ENCODE measurements at regions not wholly inside any gene's neighbourhood (a gene's known extent, or its start where the extent isn't known, plus 50 kb on each side); places are given as distances from the start of the nearest gene placed in this dataset.

DNA sequence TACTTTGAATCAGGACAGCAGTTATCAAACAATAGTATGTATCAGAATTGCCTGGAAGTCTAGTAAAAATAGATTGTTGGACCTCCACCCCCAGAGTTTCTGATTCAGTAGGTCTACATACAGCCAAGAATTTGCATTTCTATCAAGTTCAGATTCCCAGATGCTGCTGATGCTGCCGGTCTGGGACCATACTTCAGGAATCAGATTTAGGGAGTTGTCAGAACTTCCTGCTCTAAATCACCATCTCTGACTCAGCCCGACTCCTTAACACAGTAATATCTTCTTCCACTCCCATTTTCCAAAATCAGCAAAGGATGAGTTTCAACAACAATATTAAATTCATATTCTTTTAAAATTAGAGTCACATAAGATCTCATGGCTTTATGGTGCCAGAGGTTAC, 227.2 kb upstream of the TMEM161B start:
- H3K9me1 ChIP-seq (ENCODE audit: insufficient read depth, low read length): no peaks in the 10 kb centered on the region
- no peak overlapping the region for H2AK9ac ChIP-seq (replicated peaks; ENCODE audit: low read depth, low read length, poor library complexity)
- ChIA-PET POLR2A (ENCODE audit: unreplicated experiment) (no interaction called here), CTCF (no interaction called here)
- no peaks in the 10 kb centered on the region for H3K79me1 ChIP-seq (ENCODE audit: low read depth in 1 of 2, low read length in 2 of 2)
- no peaks in the 10 kb centered on the region for H3K27me3 ChIP-seq (ENCODE audit: control insufficient read depth, insufficient read depth, low read length)
- TF ChIP-seq CHD1 (IDR thresholded peaks at IDR 0.05; ENCODE audit: low read depth, low read length) (no peak), POLR2A (IDR thresholded peaks at IDR 0.05; ENCODE audit: low read depth, low read length) (no peak)
- H4K91ac ChIP-seq (ENCODE audit: insufficient read depth, low read depth, low read length): no peak overlapping the region
- H3K9ac ChIP-seq (ENCODE audit: low read depth, low read length): no peak overlapping the region
- H2BK5ac ChIP-seq (ENCODE audit: low read depth, low read length, poor library complexity, severe bottlenecking): no peak overlapping the region
- H2AK5ac ChIP-seq (ENCODE audit: low read depth, low read length): no peak overlapping the region
- no peaks in the 10 kb centered on the region for H3K36me3 ChIP-seq (ENCODE audit: control insufficient read depth, insufficient read depth, low read length)
- H4K8ac ChIP-seq (ENCODE audit: low read depth in 2 of 2, low read length in 2 of 2): no peak overlapping the region
- intact Hi-C loops (cut with micrococcal nuclease): no loop called here
- no peak overlapping the region for H3K23ac ChIP-seq (ENCODE audit: low read depth, low read length)
- H3K4me2 ChIP-seq (ENCODE audit: low read depth, low read length): no peak overlapping the region
- no peak overlapping the region for H2BK20ac ChIP-seq (ENCODE audit: low read depth, low read length)
- H3K56ac ChIP-seq (ENCODE audit: extremely low read depth, insufficient read depth, low read length): no peak overlapping the region
- no peak for ATAC-seq (ENCODE audit: low read depth)
- BruUV-seq (replicated peaks): no TSS peak
- DNase-seq: no peak
- H3K4me3 ChIP-seq (ENCODE audit: insufficient read depth, low read depth, low read length): no peak overlapping the region
- no peak overlapping the region for H4K5ac ChIP-seq (ENCODE audit: low read depth, low read length)
- H2BK120ac ChIP-seq (ENCODE audit: low read depth, low read length): no peak overlapping the region
- H3K4me1 ChIP-seq (ENCODE audit: control insufficient read depth, insufficient read depth, low read length): no peaks in the 10 kb centered on the region
- H3K4ac ChIP-seq (ENCODE audit: low read depth, low read length): no peak overlapping the region
- H2AFZ ChIP-seq (replicated peaks; ENCODE audit: low read length, poor library complexity): no peak overlapping the region
- H3K18ac ChIP-seq (ENCODE audit: low read depth, low read length): no peak overlapping the region
- H4K20me1 ChIP-seq (ENCODE audit: insufficient read depth, low read length): no peaks in the 10 kb centered on the region
- no CpG with 5 or more reads among the region's 2 CpGs for WGBS, 2 experiments (ENCODE audit: extremely low coverage in 2 of 2, insufficient read length in 1 of 2)
- H3K14ac ChIP-seq (replicated peaks; ENCODE audit: low read depth, low read length): no peak overlapping the region
- H2BK15ac ChIP-seq (ENCODE audit: low read depth, low read length): no peak overlapping the region
- H3K9me3 ChIP-seq (ENCODE audit: control insufficient read depth, insufficient read depth, low read length): no peaks in the 10 kb centered on the region
- in situ Hi-C loops (cut with MboI; ENCODE audit: low sequenced_read_pairs): no loop called here
- no peak overlapping the region for H3K27ac ChIP-seq (ENCODE audit: insufficient read depth, low read length)
- dilution Hi-C loops (cut with HindIII; ENCODE audit: low sequenced_read_pairs, unreplicated experiment): no loop called here

All from IMR-90 (cell line).